HG02678 (cell line): ENCODE measurements at regions not wholly inside any gene's neighbourhood (a gene's known extent, or its start where the extent isn't known, plus 50 kb on each side); places are given as distances from the start of the nearest gene placed in this dataset.

Experiments used
- ATAC-seq: cut with Tn5 transposase; IDR thresholded peaks from one replicate; pipeline ENCODE4 v1.9.1; 2021; ENCODE audit warnings: mild to moderate bottlenecking, moderate library complexity; ENCODE audit not compliant: unreplicated experiment

GRCh38 chr2:226680719-226681118 lies 118.9 kb downstream of the IRS1 start:
- ATAC-seq, result no peak

- no peak for ATAC-seq
These were observed 120.1 kb downstream of the IRS1 start for GRCh38 chr2:226679389-226680065.

- no peak for ATAC-seq
These were observed 121.2 kb downstream of the IRS1 start for GRCh38 chr2:226678422-226678821.

- no peak for ATAC-seq
These were observed 122.5 kb downstream of the IRS1 start for GRCh38 chr2:226677080-226677479.

GRCh38 chr2:226676618-226677017 lies 123.0 kb downstream of the IRS1 start:
- no peak for ATAC-seq

GRCh38 chr2:226674123-226674522 lies 125.5 kb downstream of the IRS1 start:
- no peak for ATAC-seq

GRCh38 chr2:226673314-226673723 lies 126.3 kb downstream of the IRS1 start:
- ATAC-seq, result no peak

GRCh38 chr2:226671141-226671676 lies 128.4 kb downstream of the IRS1 start:
- ATAC-seq, result no peak

- peak; percentile 52 for ATAC-seq
These were observed 129.7 kb downstream of the IRS1 start for GRCh38 chr2:226669905-226670304.

- no peak for ATAC-seq
These were observed 130.4 kb downstream of the IRS1 start for GRCh38 chr2:226669249-226669648.

GRCh38 chr2:226667736-226668135 lies 131.9 kb downstream of the IRS1 start:
- ATAC-seq, result no peak

- no peak for ATAC-seq
These were observed 134.3 kb downstream of the IRS1 start for GRCh38 chr2:226665306-226665831.

- no peak for ATAC-seq
These were observed 135.0 kb downstream of the IRS1 start for GRCh38 chr2:226664661-226665060.

GRCh38 chr2:226664140-226664539 lies 135.5 kb downstream of the IRS1 start:
- no peak for ATAC-seq

- ATAC-seq, result no peak
These were observed 137.7 kb downstream of the IRS1 start for GRCh38 chr2:226661789-226662545.

- ATAC-seq, result no peak
These were observed 139.1 kb downstream of the IRS1 start for GRCh38 chr2:226660526-226660925.

- no peak for ATAC-seq
These were observed 139.5 kb downstream of the IRS1 start for GRCh38 chr2:226660124-226660523.

- ATAC-seq, result no peak
These were observed 140.2 kb downstream of the IRS1 start for GRCh38 chr2:226659410-226659809.

- ATAC-seq, result no peak
These were observed 141.1 kb downstream of the IRS1 start for GRCh38 chr2:226658555-226658954.

- no peak for ATAC-seq
These were observed 142.1 kb downstream of the IRS1 start for GRCh38 chr2:226657340-226658053.

GRCh38 chr2:226656367-226656766 lies 143.3 kb downstream of the IRS1 start:
- no peak for ATAC-seq
